LNCaP clone FGC (cell line): ENCODE measurements at regions not wholly inside any gene's neighbourhood (a gene's known extent, or its start where the extent isn't known, plus 50 kb on each side); places are given as distances from the start of the nearest gene placed in this dataset.

Source experiments
- DNase-seq: peaks from one replicate; pipeline ENCODE4 v3.0.0-alpha.2; 2011; ENCODE audit warnings: low read depth
- H3K4me3 ChIP-seq: 2 replicates; pipeline ENCODE4 v1.5.1; 2011; ENCODE audit warnings: mild to moderate bottlenecking, low read depth, low read length, control low read depth
- TF ChIP-seq, protein P1 (sequence below): IDR thresholded peaks from 2 replicates; pipeline ENCODE4 v1.5.1; 2012; ENCODE audit warnings: mild to moderate bottlenecking; ENCODE audit not compliant: control insufficient read depth, insufficient read depth; ENCODE audit errors: extremely low read depth

DNA sequence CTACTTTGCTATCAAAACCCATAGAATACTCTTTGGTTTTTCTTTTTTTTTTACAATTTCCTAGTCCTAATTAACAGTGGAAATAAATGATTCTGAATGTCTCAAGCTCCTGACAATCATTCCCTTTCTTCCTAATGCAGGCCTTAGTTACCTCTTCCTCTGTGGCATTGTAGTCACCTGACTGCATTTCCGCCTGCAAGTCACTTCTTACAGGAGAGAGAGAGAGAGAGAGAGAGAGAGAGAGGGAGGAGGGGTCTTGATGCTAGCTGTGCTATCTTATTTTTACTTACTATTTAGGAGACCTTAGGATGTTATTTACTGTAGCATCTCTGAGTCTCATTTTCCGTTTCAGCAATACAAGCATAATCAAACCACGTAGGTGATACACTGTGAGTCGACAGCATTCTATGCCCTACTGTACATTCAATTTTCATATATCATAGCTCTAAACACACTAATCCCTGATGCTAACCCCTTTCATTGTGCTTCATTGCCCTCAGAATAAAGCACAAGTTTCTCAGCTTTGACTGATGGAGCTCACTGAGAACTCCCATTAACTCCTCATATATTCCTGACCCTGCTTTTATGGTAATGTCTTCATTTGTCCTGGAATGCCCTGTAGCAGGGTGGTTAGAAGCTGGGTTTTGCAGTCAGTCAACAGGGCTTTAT lies 1237.3 kb downstream of the XPNPEP1 start:
- TF ChIP-seq, protein P1, sequence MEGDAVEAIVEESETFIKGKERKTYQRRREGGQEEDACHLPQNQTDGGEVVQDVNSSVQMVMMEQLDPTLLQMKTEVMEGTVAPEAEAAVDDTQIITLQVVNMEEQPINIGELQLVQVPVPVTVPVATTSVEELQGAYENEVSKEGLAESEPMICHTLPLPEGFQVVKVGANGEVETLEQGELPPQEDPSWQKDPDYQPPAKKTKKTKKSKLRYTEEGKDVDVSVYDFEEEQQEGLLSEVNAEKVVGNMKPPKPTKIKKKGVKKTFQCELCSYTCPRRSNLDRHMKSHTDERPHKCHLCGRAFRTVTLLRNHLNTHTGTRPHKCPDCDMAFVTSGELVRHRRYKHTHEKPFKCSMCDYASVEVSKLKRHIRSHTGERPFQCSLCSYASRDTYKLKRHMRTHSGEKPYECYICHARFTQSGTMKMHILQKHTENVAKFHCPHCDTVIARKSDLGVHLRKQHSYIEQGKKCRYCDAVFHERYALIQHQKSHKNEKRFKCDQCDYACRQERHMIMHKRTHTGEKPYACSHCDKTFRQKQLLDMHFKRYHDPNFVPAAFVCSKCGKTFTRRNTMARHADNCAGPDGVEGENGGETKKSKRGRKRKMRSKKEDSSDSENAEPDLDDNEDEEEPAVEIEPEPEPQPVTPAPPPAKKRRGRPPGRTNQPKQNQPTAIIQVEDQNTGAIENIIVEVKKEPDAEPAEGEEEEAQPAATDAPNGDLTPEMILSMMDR: no peak
- H3K4me3 ChIP-seq: no peak overlapping the region
- DNase-seq: no peak

GRCh38 chr10:108684431-108684830 lies 1238.9 kb downstream of the XPNPEP1 start:
- TF ChIP-seq, protein P1: no peak
- no peak for DNase-seq
- H3K4me3 ChIP-seq: no peak overlapping the region

DNA sequence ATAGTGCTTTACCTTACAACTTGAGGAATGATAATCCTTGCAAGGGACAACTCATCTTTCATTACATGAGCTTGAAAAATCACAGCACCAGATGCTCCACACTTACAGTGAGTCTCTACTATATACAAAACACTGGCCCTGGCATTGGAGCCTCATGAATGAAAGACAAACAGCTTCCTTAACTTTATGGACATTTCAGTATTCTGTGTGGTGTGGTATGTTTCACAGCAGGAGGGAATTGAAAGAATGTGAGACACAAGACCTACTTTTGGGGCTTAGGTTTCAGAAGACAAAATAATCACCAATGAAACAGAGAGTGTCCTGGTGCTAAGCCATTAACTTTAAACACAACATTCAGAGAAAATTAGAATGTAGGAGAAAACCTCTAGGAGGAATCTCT lies 1249.6 kb downstream of the XPNPEP1 start:
- TF ChIP-seq, protein P1: no peak
- no peak for DNase-seq
- no peak overlapping the region for H3K4me3 ChIP-seq

GRCh38 chr10:108663587-108663986 lies 1259.7 kb downstream of the XPNPEP1 start:
- H3K4me3 ChIP-seq: no peak overlapping the region
- TF ChIP-seq, protein P1: no peak
- no peak for DNase-seq

GRCh38 chr10:108662975-108663374 lies 1260.3 kb downstream of the XPNPEP1 start:
- TF ChIP-seq, protein P1: no peak
- H3K4me3 ChIP-seq: no peak overlapping the region
- DNase-seq: no peak

DNA sequence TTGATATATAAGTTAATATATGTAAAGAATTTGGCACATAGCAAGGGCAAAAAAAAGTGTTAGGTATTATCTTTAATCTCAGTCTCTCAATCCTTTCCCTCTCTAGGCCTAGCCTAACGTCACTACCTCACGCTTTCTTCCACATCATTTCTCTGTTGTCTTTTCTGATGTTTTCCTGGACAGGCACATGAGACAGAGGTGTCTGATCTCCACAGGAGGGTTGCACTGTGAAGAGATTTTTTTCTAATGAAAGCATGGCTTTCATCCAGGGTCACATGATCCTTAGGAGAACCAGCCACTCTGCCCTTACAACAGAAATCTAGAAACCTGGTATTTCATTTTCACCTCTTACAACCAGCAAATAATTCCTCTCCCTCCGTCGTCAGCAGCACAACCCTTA lies 1268.3 kb downstream of the XPNPEP1 start:
- no peak overlapping the region for H3K4me3 ChIP-seq
- DNase-seq: no peak
- TF ChIP-seq, protein P1: no peak

DNA sequence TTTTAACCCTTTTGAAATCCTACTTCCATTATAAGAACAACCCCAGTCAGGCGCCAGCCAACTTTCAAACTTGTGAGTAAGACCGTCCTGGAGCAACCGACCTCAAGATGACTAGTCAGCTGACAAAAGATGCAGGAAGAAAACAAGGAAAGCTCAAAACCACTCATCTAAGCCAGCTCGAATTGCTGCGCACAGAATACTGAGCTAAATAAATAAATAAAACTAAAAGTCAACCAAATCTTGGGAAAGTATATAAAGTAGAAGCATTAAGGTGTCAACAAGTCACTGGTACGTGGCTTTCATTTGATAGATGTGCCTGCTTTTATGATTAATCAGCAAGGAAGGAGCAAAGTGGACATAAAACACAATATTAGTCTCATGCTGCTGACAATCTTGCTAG lies 1269.8 kb downstream of the XPNPEP1 start:
- TF ChIP-seq, protein P1: no peak
- no peak for DNase-seq
- H3K4me3 ChIP-seq: no peak overlapping the region
